HepG2 (cell line): ENCODE measurements at regions not wholly inside any gene's neighbourhood (a gene's known extent, or its start where the extent isn't known, plus 50 kb on each side); places are given as distances from the start of the nearest gene placed in this dataset.

Experiments used
- ATAC-seq: fragments of 200-7000 bp; cut with Tn5 transposase; 3 replicates; pipeline ENCODE4 v1.9.1; 2020; ENCODE audit warnings: mild to moderate bottlenecking, moderate library complexity
- BruUV-seq: library from RNA; stranded (reverse); fragments of 400-500 nt; replicated peaks from 2 replicates; lab custom pipeline; 2021; lab: Mats Ljungman, UMichigan
- CTCF ChIA-PET: fragments of 300-600 bp; formaldehyde crosslinking; extraction: SDS; loops from one replicate; lab custom pipeline; 2021; ENCODE audit warnings: low total read pairs, inconsistent platforms, low intra/inter-chr PET ratio; lab: Yijun Ruan, JAX
- POLR2A ChIA-PET: fragments of 350-600 bp; sonication (Branson Sonifier 250); formaldehyde crosslinking; loops from one replicate; lab custom pipeline; 2020; ENCODE audit warnings: antibody characterized with exemption, inconsistent platforms; lab: Yijun Ruan, JAX
- DNase-seq: peaks from one replicate; pipeline ENCODE4 v3.0.0-alpha.2; 2015; ENCODE audit warnings: low spot score
- FAIRE-seq: peaks from 3 replicates; lab custom pipeline; 2011; peaks lifted over from hg19 to GRCh38; lab: Jason Lieb, UNC
- H2AFZ ChIP-seq: one replicate; pipeline ENCODE4 v1.6.1; 2011; ENCODE audit warnings: low read length, inconsistent platforms
- H3K27ac ChIP-seq: fragments of 300-600 bp; 3 replicates; pipeline ENCODE4 v1.8.0; 2011; ENCODE audit warnings: mixed run types, mild to moderate bottlenecking, mixed read lengths, low read length, inconsistent platforms; ENCODE audit not compliant: insufficient read depth; ENCODE audit errors: extremely low read length
- H3K27me3 ChIP-seq, 2 experiments: fragments of 200-600 bp in 1 of 2; 2 replicates in 1 of 2; 3 replicates in 1 of 2; pipeline versions ENCODE4 v1.6.0 to v1.8.0; 2011; ENCODE audit warnings: low read length in 2 of 2, mild to moderate bottlenecking in 2 of 2, moderate library complexity in 2 of 2, inconsistent platforms in 1 of 2; ENCODE audit not compliant: insufficient read depth in 2 of 2, control insufficient read depth in 1 of 2
- H3K36me3 ChIP-seq, 2 experiments: fragments of 200-600 bp in 1 of 2; replicated peaks in 1 of 2; 2 replicates in 1 of 2; 3 replicates in 1 of 2; pipeline versions ENCODE4 v1.5.1 to v1.8.0; 2011; ENCODE audit warnings: low read length in 2 of 2, inconsistent platforms in 1 of 2; ENCODE audit not compliant: insufficient read depth in 2 of 2, control insufficient read depth in 1 of 2
- H3K4me1 ChIP-seq: 2 replicates; pipeline ENCODE4 v1.5.1; 2012; ENCODE audit warnings: low read length, inconsistent platforms; ENCODE audit not compliant: insufficient read depth
- H3K4me2 ChIP-seq: 2 replicates; pipeline ENCODE4 v1.6.0; 2011; ENCODE audit warnings: low read depth, low read length, inconsistent platforms
- H3K4me3 ChIP-seq, 3 experiments: fragments of 200-600 bp in 1 of 3; sonication (generic), shearing (Covaris generic) in 1 of 3; replicated peaks in 1 of 3; 2 replicates each; pipeline ENCODE4 v1.5.1; 2011 to 2016; ENCODE audit warnings: low read length in 3 of 3, inconsistent platforms in 2 of 3, low read depth in 2 of 3, mild to moderate bottlenecking in 2 of 3, control low read depth in 1 of 3, mixed read lengths in 1 of 3; ENCODE audit not compliant: insufficient read depth in 1 of 3
- H3K79me2 ChIP-seq: one replicate; pipeline ENCODE4 v1.6.1; 2011; ENCODE audit warnings: low read length, inconsistent platforms; ENCODE audit not compliant: insufficient read depth
- H3K9ac ChIP-seq: 2 replicates; pipeline ENCODE4 v1.6.0; 2011; ENCODE audit warnings: mild to moderate bottlenecking, low read depth, low read length, inconsistent platforms; ENCODE audit not compliant: insufficient read depth
- H3K9me3 ChIP-seq: 2 replicates; pipeline ENCODE4 v1.5.1; 2012; ENCODE audit warnings: mild to moderate bottlenecking, low read length
- H4K20me1 ChIP-seq: 2 replicates; pipeline ENCODE4 v1.6.0; 2011; ENCODE audit warnings: inconsistent platforms, mild to moderate bottlenecking, low read length, moderate library complexity; ENCODE audit not compliant: insufficient read depth
- ATF7 ChIP-seq, 2 experiments: fragments of 450-650 bp in 1 of 2; sonication (generic) in 1 of 2; formaldehyde crosslinking in 1 of 2; IDR thresholded peaks; 2 replicates each; pipeline versions ENCODE4 v1.4.0 to v1.6.1; 2016 to 2020; ENCODE audit warnings: antibody characterized with exemption in 1 of 2, mild to moderate bottlenecking in 1 of 2, missing genetic modification reagents in 1 of 2
- IRX3 ChIP-seq: sonication (generic); formaldehyde crosslinking; IDR thresholded peaks from 2 replicates; pipeline ENCODE4 v1.8.1; 2023; ENCODE audit warnings: mild to moderate bottlenecking, low read depth, missing genetic modification reagents, borderline replicate concordance
- MAFF ChIP-seq: IDR thresholded peaks from 2 replicates; pipeline ENCODE4 v1.6.1; 2011; ENCODE audit warnings: low read depth, low read length, improper control_type of control experiment
- MAFK ChIP-seq, 2 experiments: IDR thresholded peaks in 1 of 2; conservative IDR thresholded peaks in 1 of 2; 2 replicates each; pipeline ENCODE4 v1.6.1; 2011; ENCODE audit warnings: improper control_type of control experiment in 2 of 2, low read length in 2 of 2
- TAF1 ChIP-seq: sonication (generic); formaldehyde crosslinking; IDR thresholded peaks from 2 replicates; pipeline ENCODE4 v1.4.0; 2020; ENCODE audit warnings: missing genetic modification reagents
- ZBTB38 ChIP-seq: sonication (generic); formaldehyde crosslinking; IDR thresholded peaks from 2 replicates; pipeline ENCODE4 v1.5.1; 2020; ENCODE audit warnings: mild to moderate bottlenecking, missing genetic modification reagents
- WGBS: methylation state at CpG from one replicate; pipeline ENCODE4 v1.1.6; 2017; ENCODE audit warnings: low lambda C conversion rate; 5-methylcytosine and 5-hydroxymethylcytosine counted together
- in situ Hi-C: cut with HindIII; loops from 2 replicates; pipeline ENCODE4 v1.10.0; 2017; ENCODE audit warnings: low pct_unique_long_range_greater_than_20kb; ENCODE audit not compliant: extremely low pct_ligation_motif_present
- intact Hi-C: fragments of 100-400 bp; cut with micrococcal nuclease; formaldehyde crosslinking; loops from one replicate; pipeline ENCODE4 v1.10.0; 2022; ENCODE audit not compliant: unreplicated experiment

DNA sequence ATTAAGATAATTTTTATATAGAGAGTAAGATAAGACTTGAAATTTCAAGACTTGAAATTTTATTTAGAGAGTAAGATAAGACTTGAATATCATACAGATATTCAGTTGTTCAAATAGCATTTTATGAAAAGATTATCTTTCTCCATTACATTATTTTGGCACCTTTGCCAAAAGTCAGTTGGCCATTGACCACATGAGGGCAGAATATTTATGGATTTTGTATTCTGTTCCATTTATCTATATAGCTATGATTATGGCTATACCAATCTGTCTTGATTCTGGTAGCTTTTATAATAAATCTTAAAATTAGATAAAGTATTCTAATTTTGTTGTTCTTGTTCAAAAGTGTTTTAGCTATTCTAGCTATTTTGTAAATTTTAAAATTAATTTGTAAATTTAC is 537.9 kb upstream of the GJE1 start:
- Histone ChIP-seq H3K4me1 (no peaks in the 10 kb centered on the region), H3K27me3 (no peaks in the 10 kb centered on the region), H4K20me1 (no peaks in the 10 kb centered on the region), H2AFZ (no peak overlapping the region), H3K27ac (no peak overlapping the region), H3K4me2 (no peak overlapping the region), H3K36me3 (no peaks in the 10 kb centered on the region)
- FAIRE-seq, result no peak
- no peak for DNase-seq
- no TSS peak for BruUV-seq
- no peak for ATAC-seq
- no peak for TF ChIP-seq TAF1
- TF ChIP-seq ATF7 (IDR thresholded peaks at IDR 0.05), result no peak
- no peak for TF ChIP-seq ATF7 (CRISPR knock-in tag; IDR thresholded peaks at IDR 0.05)
- TF ChIP-seq, all 625 proteins: peak for 0
- H3K9ac ChIP-seq, result no peak overlapping the region
- ChIA-PET CTCF (no interaction called here), POLR2A (no interaction called here)
- in situ Hi-C loops (no loop called here), intact Hi-C loops (no loop called here)
- no peak overlapping the region for H3K4me3 ChIP-seq
- no peaks in the 10 kb centered on the region for H3K9me3 ChIP-seq
- H3K79me2 ChIP-seq, result no peaks in the 10 kb centered on the region

DNA sequence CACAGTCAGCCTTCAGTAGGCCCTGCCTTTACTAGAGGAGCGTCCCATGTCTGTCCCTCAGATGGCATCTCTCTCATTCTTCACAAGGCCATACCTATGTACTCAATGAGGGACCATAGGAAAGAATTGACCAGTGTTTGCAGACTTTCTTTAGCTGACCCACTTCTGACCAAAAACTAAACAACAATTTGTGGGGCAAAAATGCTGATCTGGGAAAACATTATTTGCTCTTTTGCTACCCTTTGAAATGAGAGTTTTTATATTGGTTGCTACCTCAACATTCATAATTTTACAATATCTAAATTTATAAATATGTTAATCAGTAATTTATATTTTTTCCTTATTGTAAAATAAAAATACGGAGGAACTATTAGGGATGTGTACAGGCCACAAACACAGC is 539.4 kb upstream of the GJE1 start:
- ATAC-seq, result no peak
- DNase-seq, result no peak
- intact Hi-C loops, result no loop called here
- no peak for FAIRE-seq
- no peak overlapping the region for H3K4me3 ChIP-seq
- CTCF ChIA-PET, result no interaction called here
- H3K9me3 ChIP-seq, result no peaks in the 10 kb centered on the region
- no peak overlapping the region for H3K27ac ChIP-seq
- no peak overlapping the region for H3K4me2 ChIP-seq
- WGBS, result 1% methylated on average over 2 of the region's 2 CpGs
- H2AFZ ChIP-seq, result no peak overlapping the region
- TF ChIP-seq MAFF (peak; percentile 61; the same call in 1 of the 2 replicates), MAFK (conservative IDR thresholded peaks at IDR 0.05 in 1 of 2, IDR thresholded peaks at IDR 0.05 in 1 of 2; ENCODE audit: low read length in 2 of 2) (peak; percentile 64 to 74), IRX3 (no peak), ZBTB38 (no peak)
- TF ChIP-seq, all 625 proteins: peak for 2
- POLR2A ChIA-PET, result no interaction called here
- Histone ChIP-seq H3K36me3 (no peaks in the 10 kb centered on the region), H4K20me1 (no peaks in the 10 kb centered on the region), H3K9ac (no peak overlapping the region), H3K79me2 (no peaks in the 10 kb centered on the region), H3K4me1 (no peaks in the 10 kb centered on the region), H3K27me3 (no peaks in the 10 kb centered on the region)
- in situ Hi-C loops, result no loop called here
- no TSS peak for BruUV-seq
